HepG2 (cell line): ENCODE measurements at regions not wholly inside any gene's neighbourhood (a gene's known extent, or its start where the extent isn't known, plus 50 kb on each side); places are given as distances from the start of the nearest gene placed in this dataset.

ENCODE experiments used
- ATAC-seq: fragments of 200-7000 bp; cut with Tn5 transposase; 3 replicates; pipeline ENCODE4 v1.9.1; 2020; ENCODE audit warnings: mild to moderate bottlenecking, moderate library complexity
- BruUV-seq: library from RNA; stranded (reverse); fragments of 400-500 nt; replicated peaks from 2 replicates; lab custom pipeline; 2021; lab: Mats Ljungman, UMichigan
- CTCF ChIA-PET: fragments of 300-600 bp; formaldehyde crosslinking; extraction: SDS; loops from one replicate; lab custom pipeline; 2021; ENCODE audit warnings: low total read pairs, inconsistent platforms, low intra/inter-chr PET ratio; lab: Yijun Ruan, JAX
- POLR2A ChIA-PET: fragments of 350-600 bp; sonication (Branson Sonifier 250); formaldehyde crosslinking; loops from one replicate; lab custom pipeline; 2020; ENCODE audit warnings: antibody characterized with exemption, inconsistent platforms; lab: Yijun Ruan, JAX
- DNase-seq: peaks from one replicate; pipeline ENCODE4 v3.0.0-alpha.2; 2015; ENCODE audit warnings: low spot score
- FAIRE-seq: peaks from 3 replicates; lab custom pipeline; 2011; peaks lifted over from hg19 to GRCh38; lab: Jason Lieb, UNC
- H2AFZ ChIP-seq: one replicate; pipeline ENCODE4 v1.6.1; 2011; ENCODE audit warnings: low read length, inconsistent platforms
- H3K27ac ChIP-seq: fragments of 300-600 bp; 3 replicates; pipeline ENCODE4 v1.8.0; 2011; ENCODE audit warnings: mixed run types, mild to moderate bottlenecking, mixed read lengths, low read length, inconsistent platforms; ENCODE audit not compliant: insufficient read depth; ENCODE audit errors: extremely low read length
- H3K27me3 ChIP-seq, 2 experiments: fragments of 200-600 bp in 1 of 2; 2 replicates in 1 of 2; 3 replicates in 1 of 2; pipeline versions ENCODE4 v1.6.0 to v1.8.0; 2011; ENCODE audit warnings: low read length in 2 of 2, mild to moderate bottlenecking in 2 of 2, moderate library complexity in 2 of 2, inconsistent platforms in 1 of 2; ENCODE audit not compliant: insufficient read depth in 2 of 2, control insufficient read depth in 1 of 2
- H3K36me3 ChIP-seq, 2 experiments: fragments of 200-600 bp in 1 of 2; replicated peaks in 1 of 2; 2 replicates in 1 of 2; 3 replicates in 1 of 2; pipeline versions ENCODE4 v1.5.1 to v1.8.0; 2011; ENCODE audit warnings: low read length in 2 of 2, inconsistent platforms in 1 of 2; ENCODE audit not compliant: insufficient read depth in 2 of 2, control insufficient read depth in 1 of 2
- H3K4me1 ChIP-seq: 2 replicates; pipeline ENCODE4 v1.5.1; 2012; ENCODE audit warnings: low read length, inconsistent platforms; ENCODE audit not compliant: insufficient read depth
- H3K4me2 ChIP-seq: 2 replicates; pipeline ENCODE4 v1.6.0; 2011; ENCODE audit warnings: low read depth, low read length, inconsistent platforms
- H3K4me3 ChIP-seq, 3 experiments: fragments of 200-600 bp in 1 of 3; sonication (generic), shearing (Covaris generic) in 1 of 3; replicated peaks in 1 of 3; 2 replicates each; pipeline ENCODE4 v1.5.1; 2011 to 2016; ENCODE audit warnings: low read length in 3 of 3, inconsistent platforms in 2 of 3, low read depth in 2 of 3, mild to moderate bottlenecking in 2 of 3, control low read depth in 1 of 3, mixed read lengths in 1 of 3; ENCODE audit not compliant: insufficient read depth in 1 of 3
- H3K79me2 ChIP-seq: one replicate; pipeline ENCODE4 v1.6.1; 2011; ENCODE audit warnings: low read length, inconsistent platforms; ENCODE audit not compliant: insufficient read depth
- H3K9ac ChIP-seq: 2 replicates; pipeline ENCODE4 v1.6.0; 2011; ENCODE audit warnings: mild to moderate bottlenecking, low read depth, low read length, inconsistent platforms; ENCODE audit not compliant: insufficient read depth
- H3K9me3 ChIP-seq: 2 replicates; pipeline ENCODE4 v1.5.1; 2012; ENCODE audit warnings: mild to moderate bottlenecking, low read length
- H4K20me1 ChIP-seq: 2 replicates; pipeline ENCODE4 v1.6.0; 2011; ENCODE audit warnings: inconsistent platforms, mild to moderate bottlenecking, low read length, moderate library complexity; ENCODE audit not compliant: insufficient read depth
- ARHGAP35 ChIP-seq: sonication (generic); formaldehyde crosslinking; IDR thresholded peaks from 2 replicates; pipeline ENCODE4 v1.9.0; 2022; ENCODE audit warnings: mild to moderate bottlenecking, inconsistent platforms, moderate library complexity, missing genetic modification reagents, borderline replicate concordance
- ELF3 ChIP-seq: IDR thresholded peaks from 2 replicates; pipeline ENCODE4 v1.6.1; 2016; ENCODE audit warnings: missing genetic modification reagents, missing compliant biosample characterization
- GABPB1 ChIP-seq: IDR thresholded peaks from 2 replicates; pipeline ENCODE4 v1.6.1; 2016; ENCODE audit warnings: mild to moderate bottlenecking, missing genetic modification reagents, moderate library complexity, missing compliant biosample characterization
- JUNB ChIP-seq: sonication (generic); formaldehyde crosslinking; IDR thresholded peaks from 2 replicates; pipeline ENCODE4 v1.8.0; 2022; ENCODE audit warnings: missing genetic modification reagents, mild to moderate bottlenecking, borderline replicate concordance
- KDM1A ChIP-seq: IDR thresholded peaks from 2 replicates; pipeline ENCODE4 v1.6.1; 2016; ENCODE audit warnings: missing compliant biosample characterization
- KDM2A ChIP-seq: sonication (generic); formaldehyde crosslinking; IDR thresholded peaks from 2 replicates; pipeline ENCODE4 v1.4.0; 2020; ENCODE audit warnings: low read depth, missing genetic modification reagents, borderline replicate concordance
- KDM4B ChIP-seq: sonication (generic); formaldehyde crosslinking; IDR thresholded peaks from 2 replicates; pipeline ENCODE4 v1.4.0; 2020; ENCODE audit warnings: missing genetic modification reagents
- NBN ChIP-seq: fragments of 450-650 bp; conservative IDR thresholded peaks from 2 replicates; pipeline ENCODE4 v1.6.1; 2017
- ZMYM2 ChIP-seq: sonication (generic); formaldehyde crosslinking; IDR thresholded peaks from 2 replicates; pipeline ENCODE4 v1.8.0; 2022; ENCODE audit warnings: mild to moderate bottlenecking, missing genetic modification reagents
- ZNF264 ChIP-seq: sonication (generic); formaldehyde crosslinking; IDR thresholded peaks from 2 replicates; pipeline ENCODE4 v1.4.0; 2020; ENCODE audit warnings: missing genetic modification reagents
- ZNF382 ChIP-seq: sonication (generic); formaldehyde crosslinking; IDR thresholded peaks from 2 replicates; pipeline ENCODE4 v1.5.0; 2020; ENCODE audit warnings: missing genetic modification reagents, mild to moderate bottlenecking, borderline replicate concordance
- ZNF432 ChIP-seq: sonication (generic); formaldehyde crosslinking; IDR thresholded peaks from 2 replicates; pipeline ENCODE4 v1.5.0; 2020; ENCODE audit warnings: missing genetic modification reagents, mild to moderate bottlenecking, borderline replicate concordance
- ZNF672 ChIP-seq: sonication (generic); formaldehyde crosslinking; IDR thresholded peaks from 2 replicates; pipeline ENCODE4 v1.8.1; 2022; ENCODE audit warnings: missing genetic modification reagents
- ZNF777 ChIP-seq: sonication (generic); formaldehyde crosslinking; IDR thresholded peaks from 2 replicates; pipeline ENCODE4 v1.4.0; 2020; ENCODE audit warnings: missing genetic modification reagents
- ZNF788 ChIP-seq: sonication (generic); formaldehyde crosslinking; IDR thresholded peaks from 2 replicates; pipeline ENCODE4 v1.5.0; 2020; ENCODE audit warnings: mild to moderate bottlenecking, missing genetic modification reagents, borderline replicate concordance
- ZSCAN9 ChIP-seq: IDR thresholded peaks from 2 replicates; pipeline ENCODE4 v1.6.1; 2016; ENCODE audit warnings: borderline replicate concordance
- WGBS: methylation state at CpG from one replicate; pipeline ENCODE4 v1.1.6; 2017; ENCODE audit warnings: low lambda C conversion rate; 5-methylcytosine and 5-hydroxymethylcytosine counted together
- in situ Hi-C: cut with HindIII; loops from 2 replicates; pipeline ENCODE4 v1.10.0; 2017; ENCODE audit warnings: low pct_unique_long_range_greater_than_20kb; ENCODE audit not compliant: extremely low pct_ligation_motif_present
- intact Hi-C: fragments of 100-400 bp; cut with micrococcal nuclease; formaldehyde crosslinking; loops from one replicate; pipeline ENCODE4 v1.10.0; 2022; ENCODE audit not compliant: unreplicated experiment
- TF ChIP-seq, protein P1 (sequence below): fragments of 450-650 bp; IDR thresholded peaks from 2 replicates; pipeline ENCODE4 v1.6.1; 2017; ENCODE audit warnings: mild to moderate bottlenecking
- TF ChIP-seq, protein P2 (sequence below): sonication (generic); formaldehyde crosslinking; IDR thresholded peaks from 2 replicates; pipeline ENCODE4 v1.4.0; 2020; ENCODE audit warnings: missing genetic modification reagents; ENCODE audit errors: not compliant biosample characterization
- TF ChIP-seq, protein P3 (sequence below): sonication (generic); formaldehyde crosslinking; IDR thresholded peaks from 2 replicates; pipeline ENCODE4 v1.9.0; 2022; ENCODE audit warnings: missing genetic modification reagents, mild to moderate bottlenecking, borderline replicate concordance

DNA sequence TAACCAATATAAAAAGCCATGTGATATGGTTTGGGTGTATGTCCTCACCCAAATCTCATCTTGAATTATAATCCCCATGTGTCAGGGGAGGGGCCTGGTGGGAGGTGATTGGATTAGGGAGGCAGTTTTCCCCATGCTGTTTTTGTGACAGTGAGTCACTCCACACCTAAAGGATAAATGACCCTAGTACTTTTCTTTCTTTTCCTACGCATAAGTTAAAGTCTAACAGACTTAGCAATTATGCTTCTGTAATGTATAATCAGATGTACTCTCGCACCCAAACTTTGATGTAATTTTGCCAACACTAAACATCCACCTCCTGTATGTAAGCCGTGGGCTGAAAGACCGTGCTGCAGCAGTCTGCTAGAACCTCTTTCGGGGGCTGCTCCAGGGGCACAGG lies 97.2 kb upstream of the DSEL start:
- Histone ChIP-seq H2AFZ (no peak overlapping the region), H3K27ac (no peak overlapping the region), H3K79me2 (no peaks in the 10 kb centered on the region), H3K36me3 (no peaks in the 10 kb centered on the region), H3K27me3 (no peaks in the 10 kb centered on the region), H3K9me3 (no peaks in the 10 kb centered on the region), H4K20me1 (no peaks in the 10 kb centered on the region), H3K9ac (no peak overlapping the region), H3K4me1 (no peaks in the 10 kb centered on the region), H3K4me2 (no peak overlapping the region), H3K4me3 (no peak overlapping the region)
- in situ Hi-C loops (no loop called here), intact Hi-C loops (no loop called here)
- ChIA-PET CTCF (no interaction called here), POLR2A (no interaction called here)
- 27% methylated on average over 5 of the region's 5 CpGs for WGBS
- TF ChIP-seq ZSCAN9 (CRISPR knock-in tag) (no peak), ZNF788 (CRISPR knock-in tag) (no peak), GABPB1 (CRISPR knock-in tag) (no peak), KDM4B (CRISPR knock-in tag) (no peak), ZNF672 (CRISPR knock-in tag) (no peak), ZNF432 (CRISPR knock-in tag) (no peak), KDM1A (no peak), ZNF264 (CRISPR knock-in tag) (no peak), ZNF382 (no peak), JUNB (CRISPR knock-in tag) (no peak), KDM2A (CRISPR knock-in tag) (no peak), ZMYM2 (no peak), NBN (no peak), ELF3 (CRISPR knock-in tag) (no peak), ARHGAP35 (CRISPR knock-in tag) (no peak), ZNF777 (CRISPR knock-in tag) (no peak)
- TF ChIP-seq, protein P1, sequence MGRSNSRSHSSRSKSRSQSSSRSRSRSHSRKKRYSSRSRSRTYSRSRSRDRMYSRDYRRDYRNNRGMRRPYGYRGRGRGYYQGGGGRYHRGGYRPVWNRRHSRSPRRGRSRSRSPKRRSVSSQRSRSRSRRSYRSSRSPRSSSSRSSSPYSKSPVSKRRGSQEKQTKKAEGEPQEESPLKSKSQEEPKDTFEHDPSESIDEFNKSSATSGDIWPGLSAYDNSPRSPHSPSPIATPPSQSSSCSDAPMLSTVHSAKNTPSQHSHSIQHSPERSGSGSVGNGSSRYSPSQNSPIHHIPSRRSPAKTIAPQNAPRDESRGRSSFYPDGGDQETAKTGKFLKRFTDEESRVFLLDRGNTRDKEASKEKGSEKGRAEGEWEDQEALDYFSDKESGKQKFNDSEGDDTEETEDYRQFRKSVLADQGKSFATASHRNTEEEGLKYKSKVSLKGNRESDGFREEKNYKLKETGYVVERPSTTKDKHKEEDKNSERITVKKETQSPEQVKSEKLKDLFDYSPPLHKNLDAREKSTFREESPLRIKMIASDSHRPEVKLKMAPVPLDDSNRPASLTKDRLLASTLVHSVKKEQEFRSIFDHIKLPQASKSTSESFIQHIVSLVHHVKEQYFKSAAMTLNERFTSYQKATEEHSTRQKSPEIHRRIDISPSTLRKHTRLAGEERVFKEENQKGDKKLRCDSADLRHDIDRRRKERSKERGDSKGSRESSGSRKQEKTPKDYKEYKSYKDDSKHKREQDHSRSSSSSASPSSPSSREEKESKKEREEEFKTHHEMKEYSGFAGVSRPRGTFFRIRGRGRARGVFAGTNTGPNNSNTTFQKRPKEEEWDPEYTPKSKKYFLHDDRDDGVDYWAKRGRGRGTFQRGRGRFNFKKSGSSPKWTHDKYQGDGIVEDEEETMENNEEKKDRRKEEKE, result no peak
- TF ChIP-seq, protein P2, sequence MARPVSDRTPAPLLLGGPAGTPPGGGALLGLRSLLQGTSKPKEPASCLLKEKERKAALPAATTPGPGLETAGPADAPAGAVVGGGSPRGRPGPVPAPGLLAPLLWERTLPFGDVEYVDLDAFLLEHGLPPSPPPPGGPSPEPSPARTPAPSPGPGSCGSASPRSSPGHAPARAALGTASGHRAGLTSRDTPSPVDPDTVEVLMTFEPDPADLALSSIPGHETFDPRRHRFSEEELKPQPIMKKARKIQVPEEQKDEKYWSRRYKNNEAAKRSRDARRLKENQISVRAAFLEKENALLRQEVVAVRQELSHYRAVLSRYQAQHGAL (CRISPR knock-in tag), result no peak
- TF ChIP-seq, protein P3, sequence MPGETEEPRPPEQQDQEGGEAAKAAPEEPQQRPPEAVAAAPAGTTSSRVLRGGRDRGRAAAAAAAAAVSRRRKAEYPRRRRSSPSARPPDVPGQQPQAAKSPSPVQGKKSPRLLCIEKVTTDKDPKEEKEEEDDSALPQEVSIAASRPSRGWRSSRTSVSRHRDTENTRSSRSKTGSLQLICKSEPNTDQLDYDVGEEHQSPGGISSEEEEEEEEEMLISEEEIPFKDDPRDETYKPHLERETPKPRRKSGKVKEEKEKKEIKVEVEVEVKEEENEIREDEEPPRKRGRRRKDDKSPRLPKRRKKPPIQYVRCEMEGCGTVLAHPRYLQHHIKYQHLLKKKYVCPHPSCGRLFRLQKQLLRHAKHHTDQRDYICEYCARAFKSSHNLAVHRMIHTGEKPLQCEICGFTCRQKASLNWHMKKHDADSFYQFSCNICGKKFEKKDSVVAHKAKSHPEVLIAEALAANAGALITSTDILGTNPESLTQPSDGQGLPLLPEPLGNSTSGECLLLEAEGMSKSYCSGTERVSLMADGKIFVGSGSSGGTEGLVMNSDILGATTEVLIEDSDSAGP (CRISPR knock-in tag), result no peak
- no TSS peak for BruUV-seq
- no peak for DNase-seq
- no peak for FAIRE-seq
- no peak for ATAC-seq
